ENCODE measurements at regions not wholly inside any gene's neighbourhood (a gene's known extent, or its start where the extent isn't known, plus 50 kb on each side); places are given as distances from the start of the nearest gene placed in this dataset.

- TF ChIP-seq TAF1 (IDR thresholded peaks at IDR 0.05; ENCODE audit: borderline replicate concordance, low read depth, low read length), result no peak
- TF ChIP-seq POLR2AphosphoS5 (IDR thresholded peaks at IDR 0.05; ENCODE audit: low read depth, low read length), result no peak
Measured at GRCh38 chr6:28711788-28712341, 186.2 kb downstream of the GPX5 start.

Measured in GM12892 (cell line).